Liver (tissue), 3 donors: ENCODE measurements at regions not wholly inside any gene's neighbourhood (a gene's known extent, or its start where the extent isn't known, plus 50 kb on each side); places are given as distances from the start of the nearest gene placed in this dataset.

Experiments
- CTCF ChIP-seq: fragments of 150-350 bp; IDR thresholded peaks from 2 replicates; pipeline ENCODE4 v1.5.1; 2017; ENCODE audit warnings: improper control_type of control experiment, low read depth, low read length; ENCODE audit not compliant: missing input control
- NR2F2 ChIP-seq: IDR thresholded peaks from 2 replicates; pipeline ENCODE4 v1.6.1; 2016; ENCODE audit warnings: antibody characterized with exemption
- YY1 ChIP-seq: IDR thresholded peaks from 2 replicates; pipeline ENCODE4 v1.6.1; 2016; ENCODE audit warnings: antibody characterized with exemption, mild to moderate bottlenecking
- donor health status: healthy.
- donor health status: healthy.

DNA sequence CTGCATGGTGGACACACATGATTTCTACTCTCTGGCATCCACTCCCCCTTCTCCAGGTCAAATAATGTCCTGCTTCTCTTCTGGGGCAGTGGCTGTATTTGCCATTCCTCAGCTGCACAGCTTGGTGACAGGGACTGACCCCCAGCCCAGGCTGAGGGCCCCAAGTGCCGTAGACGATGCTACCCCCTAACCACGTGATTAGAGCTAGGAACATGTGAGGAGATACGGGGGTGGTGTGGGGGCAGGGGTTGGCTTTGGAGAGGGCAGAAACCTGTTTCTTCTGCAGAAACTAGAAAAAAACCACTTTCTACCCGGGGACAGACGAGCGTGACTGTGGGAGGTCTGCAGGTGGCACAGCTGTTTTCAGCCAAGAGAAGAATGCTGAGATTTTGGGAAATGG is 192.4 kb downstream of the SIPA1L2 start:
- no peak for TF ChIP-seq CTCF
- TF ChIP-seq NR2F2, result no peak
- TF ChIP-seq YY1, result no peak
